GM12892 (cell line): ENCODE measurements at regions not wholly inside any gene's neighbourhood (a gene's known extent, or its start where the extent isn't known, plus 50 kb on each side); places are given as distances from the start of the nearest gene placed in this dataset.

Experiments used
- POLR2AphosphoS5 ChIP-seq: IDR thresholded peaks from 2 replicates; pipeline ENCODE4 v1.6.1; 2011; ENCODE audit warnings: low read depth, low read length, control low read depth
- TAF1 ChIP-seq: IDR thresholded peaks from 2 replicates; pipeline ENCODE4 v1.6.1; 2011; ENCODE audit warnings: low read depth, mild to moderate bottlenecking, control low read depth, low read length, borderline replicate concordance

GRCh38 chr5:82399111-82399510 lies 121.0 kb upstream of the RPS23 start:
- TF ChIP-seq TAF1 (no peak), POLR2AphosphoS5 (no peak)
